ENCODE measurements at regions not wholly inside any gene's neighbourhood (a gene's known extent, or its start where the extent isn't known, plus 50 kb on each side); places are given as distances from the start of the nearest gene placed in this dataset.

DNA sequence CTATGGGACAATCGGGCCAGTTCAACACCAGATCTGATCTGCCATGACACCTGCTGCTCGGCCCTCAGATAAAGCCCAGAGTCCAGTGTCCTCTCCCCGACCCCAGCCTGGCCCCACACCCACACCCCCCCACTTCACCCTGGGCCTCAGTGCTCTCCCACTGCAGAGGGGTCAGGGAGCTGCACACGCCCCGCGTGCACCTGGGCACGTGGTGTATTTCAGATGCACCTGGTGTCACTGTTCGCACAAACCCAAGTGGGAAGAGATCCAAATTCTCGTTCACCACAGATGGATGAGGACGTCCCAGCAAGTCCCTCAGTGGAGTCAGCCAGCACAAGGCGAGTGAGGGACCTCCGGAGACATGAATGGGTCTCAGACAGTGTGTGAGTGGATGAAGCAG is 161.3 kb downstream of the RTP5 start:
- BruUV-seq (replicated peaks) = no TSS peak
- H3K27ac ChIP-seq (ENCODE audit: control insufficient read depth, insufficient read depth) = no peak overlapping the region
- POLR2A ChIA-PET = no interaction called here
- no peak overlapping the region for H2AFZ ChIP-seq (ENCODE audit: control insufficient read depth, low read depth, low read length)
- in situ Hi-C loops (cut with MboI) = no loop called here
- TF ChIP-seq TCF12 (IDR thresholded peaks at IDR 0.05; ENCODE audit: low read depth, low read length) = no peak
- no peak for TF ChIP-seq SPI1 (IDR thresholded peaks at IDR 0.05; ENCODE audit: borderline replicate concordance, insufficient read depth, low read depth, low read length)
- no peak for TF ChIP-seq JUNB (IDR thresholded peaks at IDR 0.05)
- no peak for TF ChIP-seq CBX3 (IDR thresholded peaks at IDR 0.05; ENCODE audit: borderline replicate concordance, low read depth)
- TF ChIP-seq STAT1 (conservative IDR thresholded peaks at IDR 0.05) = no peak
- TF ChIP-seq, protein P1, sequence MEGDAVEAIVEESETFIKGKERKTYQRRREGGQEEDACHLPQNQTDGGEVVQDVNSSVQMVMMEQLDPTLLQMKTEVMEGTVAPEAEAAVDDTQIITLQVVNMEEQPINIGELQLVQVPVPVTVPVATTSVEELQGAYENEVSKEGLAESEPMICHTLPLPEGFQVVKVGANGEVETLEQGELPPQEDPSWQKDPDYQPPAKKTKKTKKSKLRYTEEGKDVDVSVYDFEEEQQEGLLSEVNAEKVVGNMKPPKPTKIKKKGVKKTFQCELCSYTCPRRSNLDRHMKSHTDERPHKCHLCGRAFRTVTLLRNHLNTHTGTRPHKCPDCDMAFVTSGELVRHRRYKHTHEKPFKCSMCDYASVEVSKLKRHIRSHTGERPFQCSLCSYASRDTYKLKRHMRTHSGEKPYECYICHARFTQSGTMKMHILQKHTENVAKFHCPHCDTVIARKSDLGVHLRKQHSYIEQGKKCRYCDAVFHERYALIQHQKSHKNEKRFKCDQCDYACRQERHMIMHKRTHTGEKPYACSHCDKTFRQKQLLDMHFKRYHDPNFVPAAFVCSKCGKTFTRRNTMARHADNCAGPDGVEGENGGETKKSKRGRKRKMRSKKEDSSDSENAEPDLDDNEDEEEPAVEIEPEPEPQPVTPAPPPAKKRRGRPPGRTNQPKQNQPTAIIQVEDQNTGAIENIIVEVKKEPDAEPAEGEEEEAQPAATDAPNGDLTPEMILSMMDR (IDR thresholded peaks at IDR 0.05 in 2 of 3, conservative IDR thresholded peaks at IDR 0.05 in 1 of 3; ENCODE audit: control insufficient read depth in 2 of 3, extremely low read depth in 1 of 3, insufficient read depth in 1 of 3, low read depth in 3 of 3, low read length in 3 of 3) = no peak
- TF ChIP-seq, protein P2, sequence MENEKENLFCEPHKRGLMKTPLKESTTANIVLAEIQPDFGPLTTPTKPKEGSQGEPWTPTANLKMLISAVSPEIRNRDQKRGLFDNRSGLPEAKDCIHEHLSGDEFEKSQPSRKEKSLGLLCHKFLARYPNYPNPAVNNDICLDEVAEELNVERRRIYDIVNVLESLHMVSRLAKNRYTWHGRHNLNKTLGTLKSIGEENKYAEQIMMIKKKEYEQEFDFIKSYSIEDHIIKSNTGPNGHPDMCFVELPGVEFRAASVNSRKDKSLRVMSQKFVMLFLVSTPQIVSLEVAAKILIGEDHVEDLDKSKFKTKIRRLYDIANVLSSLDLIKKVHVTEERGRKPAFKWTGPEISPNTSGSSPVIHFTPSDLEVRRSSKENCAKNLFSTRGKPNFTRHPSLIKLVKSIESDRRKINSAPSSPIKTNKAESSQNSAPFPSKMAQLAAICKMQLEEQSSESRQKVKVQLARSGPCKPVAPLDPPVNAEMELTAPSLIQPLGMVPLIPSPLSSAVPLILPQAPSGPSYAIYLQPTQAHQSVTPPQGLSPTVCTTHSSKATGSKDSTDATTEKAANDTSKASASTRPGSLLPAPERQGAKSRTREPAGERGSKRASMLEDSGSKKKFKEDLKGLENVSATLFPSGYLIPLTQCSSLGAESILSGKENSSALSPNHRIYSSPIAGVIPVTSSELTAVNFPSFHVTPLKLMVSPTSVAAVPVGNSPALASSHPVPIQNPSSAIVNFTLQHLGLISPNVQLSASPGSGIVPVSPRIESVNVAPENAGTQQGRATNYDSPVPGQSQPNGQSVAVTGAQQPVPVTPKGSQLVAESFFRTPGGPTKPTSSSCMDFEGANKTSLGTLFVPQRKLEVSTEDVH (IDR thresholded peaks at IDR 0.05; ENCODE audit: low read depth, partially characterized antibody) = no peak
- no peak for TF ChIP-seq WRNIP1 (IDR thresholded peaks at IDR 0.05; ENCODE audit: borderline replicate concordance, low read depth, low read length)
- no peak for TF ChIP-seq POLR2A (IDR thresholded peaks at IDR 0.05; ENCODE audit: low read depth, low read length)
- TF ChIP-seq LARP7 (IDR thresholded peaks at IDR 0.05) = no peak
- H3K4me1 ChIP-seq (ENCODE audit: control insufficient read depth, insufficient read depth, low read length) = no peaks in the 10 kb centered on the region
- no peak overlapping the region for H3K9ac ChIP-seq (ENCODE audit: control insufficient read depth, insufficient read depth, low read length)
- no peak overlapping the region for H3K4me2 ChIP-seq (ENCODE audit: control insufficient read depth, insufficient read depth)
- ATAC-seq (no peak), DNase-seq (ENCODE audit: low read depth, low spot score) (no peak), FAIRE-seq (no peak)
- no peak overlapping the region for H3K4me3 ChIP-seq
- peaks cover 0 to 2% of the 10 kb centered on the region in 2 experiments; a peak in 3 of 4 replicates for H3K27me3 ChIP-seq (replicated peaks in 1 of 2; ENCODE audit: control insufficient read depth in 2 of 2, insufficient read depth in 2 of 2, low read length in 1 of 2)
- no peaks in the 10 kb centered on the region for H4K20me1 ChIP-seq (ENCODE audit: control insufficient read depth, insufficient read depth)
- H3K79me2 ChIP-seq (ENCODE audit: control insufficient read depth, insufficient read depth, low read length) = no peaks in the 10 kb centered on the region
- CTCF ChIA-PET = no interaction called here
- no peaks in the 10 kb centered on the region for H3K36me3 ChIP-seq (ENCODE audit: control insufficient read depth in 2 of 2, insufficient read depth in 2 of 2, low read length in 1 of 2)
- intact Hi-C loops (cut with micrococcal nuclease; ENCODE audit: unreplicated experiment) = no loop called here
- WGBS (ENCODE audit: insufficient coverage, insufficient replicate concordance, low lambda C conversion rate, missing lambda C conversion rate) = 52% methylated on average over 12 of the region's 12 CpGs
- SMC1A ChIA-PET (ENCODE audit: uncharacterized antibody, unreplicated experiment) = no interaction called here
- no peaks in the 10 kb centered on the region; the same call in 2 of the 3 replicates for H3K9me3 ChIP-seq (replicated peaks; ENCODE audit: control insufficient read depth, insufficient read depth, low read length)
- RAD21 ChIA-PET (ENCODE audit: unreplicated experiment) = no interaction called here
